SK-N-MC (cell line): ENCODE measurements at regions not wholly inside any gene's neighbourhood (a gene's known extent, or its start where the extent isn't known, plus 50 kb on each side); places are given as distances from the start of the nearest gene placed in this dataset.

Experiments used
- DNase-seq: peaks from one replicate; pipeline ENCODE4 v3.0.0-alpha.2; 2011; ENCODE audit warnings: low read depth, low spot score
- H3K27ac ChIP-seq: fragments of 200-600 bp; sonication (generic); 2 replicates; pipeline ENCODE4 v1.5.1; 2016; ENCODE audit warnings: mixed run types
- H3K36me3 ChIP-seq: fragments of 200-600 bp; sonication (generic); 2 replicates; pipeline ENCODE4 v1.6.1; 2017; ENCODE audit warnings: antibody characterized with exemption, low read length, mixed read lengths; ENCODE audit not compliant: insufficient read depth
- H3K4me3 ChIP-seq: fragments of 200-600 bp; sonication (generic); 2 replicates; pipeline ENCODE4 v1.5.1; 2016
- H3K9ac ChIP-seq: fragments of 200-600 bp; sonication (generic); 2 replicates; pipeline ENCODE4 v1.8.0; 2017; ENCODE audit warnings: mixed run types, mixed read lengths; ENCODE audit not compliant: insufficient read length
- H3K9me3 ChIP-seq: fragments of 200-600 bp; sonication (generic); 2 replicates; pipeline ENCODE4 v1.6.1; 2017; ENCODE audit warnings: low read depth, mild to moderate bottlenecking, antibody characterized with exemption, low read length, moderate library complexity, mixed read lengths
- EZH2 ChIP-seq: fragments of 200-600 bp; sonication (generic); IDR thresholded peaks from one replicate; pipeline ENCODE4 v1.6.1; 2017; ENCODE audit warnings: antibody characterized with exemption
- FOXP2 ChIP-seq: optimal IDR thresholded peaks from 2 replicates; pipeline ENCODE3; 2011; ENCODE audit warnings: mild to moderate bottlenecking, moderate library complexity; ENCODE audit not compliant: insufficient read depth; ENCODE audit errors: extremely low read length, control extremely low read depth
- POLR2AphosphoS5 ChIP-seq: IDR thresholded peaks from 2 replicates; pipeline ENCODE4 v1.6.1; 2012; ENCODE audit warnings: mild to moderate bottlenecking, low read depth, low read length, borderline replicate concordance

DNA sequence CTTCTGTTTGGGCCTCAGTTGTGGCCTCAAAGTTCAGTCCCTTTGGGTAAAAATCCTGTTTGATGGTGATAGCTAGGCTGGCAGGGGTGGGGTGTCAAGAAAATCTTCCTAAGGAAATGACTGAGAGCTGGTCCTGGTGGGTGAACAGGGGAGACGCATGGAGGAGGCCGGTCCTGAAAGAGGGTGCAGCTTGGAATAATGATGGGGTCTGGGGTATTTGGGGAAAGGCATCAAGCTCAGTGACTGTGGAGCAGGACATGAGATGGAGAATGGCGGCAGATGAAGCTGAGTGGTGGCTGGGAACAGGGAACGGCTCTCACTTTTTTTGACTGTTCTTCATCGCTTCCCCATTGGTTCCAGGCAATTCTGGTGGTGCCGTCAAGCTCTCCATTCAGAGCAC, 140.7 kb upstream of the PKDCC start:
- H3K27ac ChIP-seq: no peak overlapping the region

DNA sequence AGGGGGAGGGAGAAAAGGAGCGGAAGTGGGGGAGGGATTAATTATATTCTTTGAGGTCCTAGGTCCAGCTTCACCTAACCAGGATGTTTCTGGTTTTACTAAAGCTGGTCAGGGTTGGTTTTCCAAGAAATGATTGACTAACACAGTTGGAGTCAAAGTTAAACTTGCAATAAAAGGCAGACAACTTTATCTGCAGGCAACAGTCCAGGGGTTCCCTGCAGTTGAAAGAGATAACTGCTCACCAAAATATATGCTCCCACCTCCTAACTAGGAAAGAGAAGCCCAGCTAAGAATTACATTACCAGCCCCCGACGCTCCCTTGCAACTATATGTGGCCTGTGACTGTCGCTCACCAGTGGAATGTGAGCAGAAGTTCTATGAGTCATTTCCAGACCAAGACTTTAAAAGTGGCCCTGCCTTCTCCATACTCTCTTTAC, 140.0 kb upstream of the PKDCC start:
- no peak for DNase-seq
- H3K36me3 ChIP-seq: no peaks in the 10 kb centered on the region
- H3K27ac ChIP-seq: no peak overlapping the region
- no peak overlapping the region for H3K9ac ChIP-seq
- TF ChIP-seq EZH2 (no peak), FOXP2 (no peak), POLR2AphosphoS5 (no peak)
- H3K9me3 ChIP-seq: no peaks in the 10 kb centered on the region
- H3K4me3 ChIP-seq: no peak overlapping the region

More for the DNA sequence above, 140.7 kb upstream of the PKDCC start:
- H3K9ac ChIP-seq: no peak overlapping the region
- no peaks in the 10 kb centered on the region for H3K36me3 ChIP-seq
- no peak overlapping the region for H3K4me3 ChIP-seq
- DNase-seq: no peak
- TF ChIP-seq POLR2AphosphoS5: no peak
- no peaks in the 10 kb centered on the region for H3K9me3 ChIP-seq

DNA sequence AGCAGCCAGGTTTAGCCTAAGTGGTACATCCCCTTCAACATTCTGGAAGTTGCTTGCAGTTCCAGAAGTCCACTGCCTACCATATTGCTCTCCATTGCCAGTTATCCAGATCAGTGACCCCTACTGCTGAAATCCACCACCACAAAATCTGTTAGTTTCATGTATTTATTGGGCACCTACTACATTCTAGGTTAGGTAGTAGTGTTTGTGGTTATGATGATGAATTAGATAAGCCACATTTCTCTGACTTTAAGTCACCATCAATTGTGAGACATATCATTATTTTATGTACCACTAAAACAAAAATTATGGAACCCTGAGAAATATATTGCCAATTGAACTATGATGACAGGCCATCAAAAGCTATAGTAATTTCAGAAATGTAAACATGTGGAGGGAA, 139.5 kb upstream of the PKDCC start:
- Histone ChIP-seq H3K9ac (no peak overlapping the region), H3K36me3 (no peaks in the 10 kb centered on the region), H3K4me3 (no peak overlapping the region), H3K9me3 (no peaks in the 10 kb centered on the region), H3K27ac (no peak overlapping the region)
- DNase-seq: no peak
- no peak for TF ChIP-seq FOXP2
- no peak for TF ChIP-seq EZH2
- TF ChIP-seq POLR2AphosphoS5: no peak

DNA sequence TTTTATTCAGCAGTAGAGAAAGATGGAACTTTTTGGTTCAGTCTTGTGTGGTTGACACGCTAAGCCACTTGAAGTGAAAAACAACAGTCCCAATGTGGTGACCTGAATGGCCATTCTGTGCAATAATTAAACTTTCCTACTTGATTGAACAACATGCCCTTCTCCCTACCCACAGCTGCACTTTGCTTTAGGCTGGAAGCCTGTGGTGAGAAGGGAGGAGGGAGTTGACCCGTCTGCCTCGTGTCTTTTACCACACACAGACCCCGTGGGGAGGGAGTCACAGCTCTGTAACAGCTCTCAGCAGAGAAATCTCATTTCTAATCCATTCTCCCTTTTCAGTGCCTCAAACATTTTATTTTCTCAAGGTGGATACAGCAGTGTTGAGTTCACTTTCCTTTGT, 138.2 kb upstream of the PKDCC start:
- TF ChIP-seq POLR2AphosphoS5: no peak
- no peak for TF ChIP-seq FOXP2
- TF ChIP-seq EZH2: no peak

DNA sequence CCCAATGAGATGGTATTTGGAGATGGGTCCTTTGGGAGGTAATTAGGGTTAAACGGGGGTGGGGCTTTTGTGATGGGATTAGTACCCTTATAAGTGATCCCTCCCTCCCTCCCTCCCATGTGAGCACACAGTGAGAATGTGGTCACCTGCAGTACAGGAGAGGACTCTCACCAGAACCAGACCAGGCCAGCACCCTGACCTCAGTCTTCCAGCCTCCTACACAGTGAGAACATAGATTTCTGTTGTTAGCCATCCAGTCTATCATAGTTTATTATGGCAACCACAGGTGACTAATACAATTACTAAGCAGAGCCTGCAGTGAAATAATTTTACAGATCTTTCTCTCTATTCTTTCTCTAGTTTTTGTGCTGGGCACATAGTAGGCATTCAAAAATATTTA, 137.7 kb upstream of the PKDCC start:
- Histone ChIP-seq H3K9me3 (no peaks in the 10 kb centered on the region), H3K27ac (no peak overlapping the region), H3K36me3 (no peaks in the 10 kb centered on the region), H3K9ac (no peak overlapping the region), H3K4me3 (no peak overlapping the region)
- DNase-seq: no peak
- TF ChIP-seq FOXP2 (no peak), EZH2 (no peak), POLR2AphosphoS5 (no peak)

More for the DNA sequence above, 138.2 kb upstream of the PKDCC start:
- no peak for DNase-seq
- H3K9me3 ChIP-seq: no peaks in the 10 kb centered on the region
- no peak overlapping the region for H3K27ac ChIP-seq
- H3K4me3 ChIP-seq: no peak overlapping the region
- no peaks in the 10 kb centered on the region for H3K36me3 ChIP-seq
- H3K9ac ChIP-seq: no peak overlapping the region

DNA sequence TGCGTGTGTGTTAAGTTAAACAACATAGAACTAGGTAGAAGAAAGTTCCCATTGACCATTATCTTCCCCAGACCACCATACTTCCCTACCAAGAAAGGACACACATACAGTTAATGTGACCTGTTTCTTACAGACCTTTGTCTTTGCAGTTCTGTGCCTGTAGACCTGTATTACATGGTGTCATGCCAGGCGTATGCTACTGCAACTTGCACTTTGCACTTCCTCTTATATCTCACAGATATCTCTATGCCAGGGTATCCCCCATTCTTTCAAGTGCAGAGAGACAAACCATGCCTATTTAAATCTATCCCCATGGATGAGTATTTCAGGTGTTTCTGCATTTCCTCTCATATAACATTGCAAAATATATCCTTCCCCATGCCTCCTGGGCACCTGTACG, 136.8 kb upstream of the PKDCC start:
- no peak for TF ChIP-seq EZH2
- TF ChIP-seq FOXP2: no peak
- TF ChIP-seq POLR2AphosphoS5: no peak
- Histone ChIP-seq H3K4me3 (no peak overlapping the region), H3K9ac (no peak overlapping the region), H3K27ac (no peak overlapping the region), H3K9me3 (no peaks in the 10 kb centered on the region), H3K36me3 (no peaks in the 10 kb centered on the region)
- DNase-seq: no peak

DNA sequence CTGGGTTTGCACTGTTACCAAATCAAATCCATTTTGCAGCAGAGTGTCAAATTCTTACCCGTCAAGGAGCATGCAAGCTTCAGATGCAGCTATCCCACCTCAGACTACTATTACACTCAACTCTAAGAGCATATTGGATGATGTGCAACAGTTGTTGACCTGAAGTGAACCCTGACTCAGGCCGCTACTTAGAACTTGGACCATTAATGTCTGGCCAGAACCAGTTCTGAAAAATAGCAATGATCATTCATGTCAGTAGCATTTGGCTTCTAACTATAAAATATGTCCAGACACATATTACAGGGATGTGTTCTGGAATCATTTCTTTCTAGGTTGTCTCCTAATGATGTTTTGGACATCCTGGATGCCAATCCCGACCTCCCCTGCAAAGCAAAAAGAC, 135.5 kb upstream of the PKDCC start:
- no peak for TF ChIP-seq POLR2AphosphoS5
- no peak for TF ChIP-seq EZH2
- no peak for TF ChIP-seq FOXP2
- no peak for DNase-seq
- no peak overlapping the region for H3K27ac ChIP-seq
- H3K9me3 ChIP-seq: no peaks in the 10 kb centered on the region
- H3K36me3 ChIP-seq: no peaks in the 10 kb centered on the region
- no peak overlapping the region for H3K9ac ChIP-seq
- H3K4me3 ChIP-seq: no peak overlapping the region

DNA sequence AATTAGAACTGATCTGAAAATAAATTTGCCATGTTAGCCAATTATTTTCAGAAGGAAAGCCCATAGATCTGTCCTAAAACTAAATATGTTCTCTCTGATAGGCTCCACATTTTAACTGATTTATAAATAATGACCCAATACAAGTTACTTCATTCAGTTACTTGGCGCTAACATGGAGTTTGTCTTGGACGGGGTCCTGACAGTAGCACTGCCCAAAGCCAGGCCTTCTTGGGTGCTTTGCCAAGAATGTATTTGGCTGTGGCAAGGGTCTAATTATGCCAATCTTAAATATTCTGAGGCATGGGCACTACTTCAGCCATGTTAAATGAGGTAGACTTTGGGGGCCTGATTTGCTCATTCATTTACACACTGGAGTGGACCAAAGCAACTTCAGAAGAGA, 135.0 kb upstream of the PKDCC start:
- Histone ChIP-seq H3K9ac (no peak overlapping the region), H3K9me3 (no peaks in the 10 kb centered on the region), H3K27ac (no peak overlapping the region), H3K4me3 (no peak overlapping the region), H3K36me3 (no peaks in the 10 kb centered on the region)
- no peak for TF ChIP-seq EZH2
- TF ChIP-seq POLR2AphosphoS5: no peak
- TF ChIP-seq FOXP2: no peak
- DNase-seq: no peak

DNA sequence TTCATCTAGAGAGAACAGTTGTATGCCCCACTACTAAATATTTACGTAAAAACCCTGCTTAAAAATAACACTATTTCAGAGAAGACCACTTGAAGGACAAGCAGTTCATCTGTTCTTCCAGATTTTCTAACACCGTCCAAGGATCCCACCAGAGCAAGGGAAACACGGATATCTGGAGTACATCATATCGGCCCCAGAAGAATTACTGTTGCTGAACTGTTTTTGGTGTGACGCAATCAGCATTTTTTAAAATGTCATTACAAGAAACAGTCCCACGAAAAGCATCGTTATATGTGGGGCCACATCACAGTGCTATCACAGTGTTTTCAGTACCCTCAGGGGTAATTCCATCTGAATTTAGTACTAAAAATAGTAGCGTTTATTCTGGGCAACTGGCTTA, 134.5 kb upstream of the PKDCC start:
- H3K27ac ChIP-seq: no peak overlapping the region
- H3K9me3 ChIP-seq: no peaks in the 10 kb centered on the region
- DNase-seq: no peak
- H3K9ac ChIP-seq: no peak overlapping the region
- TF ChIP-seq POLR2AphosphoS5: no peak
- TF ChIP-seq EZH2: no peak
- TF ChIP-seq FOXP2: no peak
- H3K4me3 ChIP-seq: no peak overlapping the region
- no peaks in the 10 kb centered on the region for H3K36me3 ChIP-seq
